Testis (tissue), 2 donors: ENCODE measurements at regions not wholly inside any gene's neighbourhood (a gene's known extent, or its start where the extent isn't known, plus 50 kb on each side); places are given as distances from the start of the nearest gene placed in this dataset.

ENCODE experiments used
- CTCF ChIP-seq, 3 experiments: fragments of 450-650 bp in 2 of 3; fragments of 200-600 bp in 1 of 3; sonication (generic) in 1 of 3; IDR thresholded peaks; one replicate each; pipeline ENCODE4 v1.5.1; 2016 to 2019; ENCODE audit warnings: antibody characterized with exemption in 3 of 3, mild to moderate bottlenecking in 2 of 3, moderate library complexity in 1 of 3
- POLR2A ChIP-seq: fragments of 450-650 bp; IDR thresholded peaks from one replicate; pipeline ENCODE4 v1.6.1; 2017; ENCODE audit warnings: antibody characterized with exemption, mild to moderate bottlenecking, moderate library complexity

- TF ChIP-seq CTCF (IDR thresholded peaks at IDR 0.05) (no peak), POLR2A (no peak)
Measured at GRCh38 chr3:104353951-104354350, 1012.8 kb upstream of the ALCAM start.
